ENCODE measurements at regions not wholly inside any gene's neighbourhood (a gene's known extent, or its start where the extent isn't known, plus 50 kb on each side); places are given as distances from the start of the nearest gene placed in this dataset.

- DNase-seq (ENCODE audit: low spot score), result no peak
- no peak overlapping the region for H3K27ac ChIP-seq
- no peak for TF ChIP-seq CTCF (IDR thresholded peaks at IDR 0.05)
These were observed 89.8 kb upstream of the RAD23B start for GRCh38 chr9:107193251-107193650.

GRCh38 chr9:107198718-107199117, 84.4 kb upstream of the RAD23B start:
- no peak for TF ChIP-seq CTCF (IDR thresholded peaks at IDR 0.05)
- DNase-seq (ENCODE audit: low spot score), result no peak
- Histone ChIP-seq H3K27ac (no peak overlapping the region), H3K4me3 (no peak overlapping the region)

More at GRCh38 chr9:107193251-107193650, 89.8 kb upstream of the RAD23B start:
- H3K4me3 ChIP-seq, result no peak overlapping the region

- no peak for DNase-seq (ENCODE audit: low spot score)
- no peak for TF ChIP-seq CTCF (IDR thresholded peaks at IDR 0.05)
- Histone ChIP-seq H3K4me3 (no peak overlapping the region), H3K27ac (no peak overlapping the region)
These were observed 75.0 kb upstream of the RAD23B start for GRCh38 chr9:107208121-107208520.

- no peak for DNase-seq (ENCODE audit: low spot score)
- TF ChIP-seq CTCF (IDR thresholded peaks at IDR 0.05), result no peak
- H3K4me3 ChIP-seq, result no peak overlapping the region
- no peak overlapping the region for H3K27ac ChIP-seq
These were observed 72.3 kb upstream of the RAD23B start for GRCh38 chr9:107210775-107211174.

GRCh38 chr9:107211284-107211923, 71.7 kb upstream of the RAD23B start:
- no peak overlapping the region for H3K27ac ChIP-seq
- TF ChIP-seq CTCF (IDR thresholded peaks at IDR 0.05), result no peak
- H3K4me3 ChIP-seq, result no peak overlapping the region
- no peak for DNase-seq (ENCODE audit: low spot score)

GRCh38 chr9:107212613-107213012, 70.5 kb upstream of the RAD23B start:
- H3K27ac ChIP-seq, result no peak overlapping the region
- H3K4me3 ChIP-seq, result no peak overlapping the region
- no peak for DNase-seq (ENCODE audit: low spot score)
- no peak for TF ChIP-seq CTCF (IDR thresholded peaks at IDR 0.05)

GRCh38 chr9:107213080-107213479, 70.0 kb upstream of the RAD23B start:
- no peak for DNase-seq (ENCODE audit: low spot score)
- Histone ChIP-seq H3K27ac (no peak overlapping the region), H3K4me3 (no peak overlapping the region)
- TF ChIP-seq CTCF (IDR thresholded peaks at IDR 0.05), result no peak

Data from coronary artery (tissue), 2 donors.